Peyer's patch (tissue), 4 donors: ENCODE measurements at regions not wholly inside any gene's neighbourhood (a gene's known extent, or its start where the extent isn't known, plus 50 kb on each side); places are given as distances from the start of the nearest gene placed in this dataset.

ENCODE experiments used
- DNase-seq, 3 donors: peaks; one replicate each; pipeline ENCODE4 v3.0.0-alpha.2; 2017 to 2019
- H3K27ac ChIP-seq, 4 donors: fragments of 200-600 bp; sonication (generic); one replicate each; pipeline ENCODE4 v1.5.1; 2016 to 2019
- H3K27me3 ChIP-seq, 2 donors: fragments of 200-600 bp; sonication (generic); one replicate each; pipeline ENCODE4 v1.5.1; 2019
- H3K36me3 ChIP-seq, 3 donors: fragments of 200-600 bp; sonication (generic); one replicate each; pipeline ENCODE4 v1.5.1; 2016 to 2019
- H3K4me1 ChIP-seq, 4 donors: fragments of 200-600 bp; sonication (generic); one replicate each; pipeline ENCODE4 v1.5.1; 2016 to 2019
- H3K4me3 ChIP-seq, 4 donors: fragments of 200-600 bp; sonication (generic); 1 replicate in 3 of 4; 2 replicates in 1 of 4; pipeline ENCODE4 v1.5.1; 2016 to 2019; ENCODE audit warnings: mild to moderate bottlenecking in 1 of 4
- H3K9me3 ChIP-seq, 4 donors: fragments of 200-600 bp; sonication (generic); one replicate each; pipeline ENCODE4 v1.5.1; 2016 to 2019; ENCODE audit warnings: mild to moderate bottlenecking in 1 of 4
- POLR2A ChIP-seq, 2 donors: fragments of 450-650 bp; IDR thresholded peaks; one replicate each; pipeline ENCODE4 v1.5.1; 2017; ENCODE audit warnings: antibody characterized with exemption in 2 of 2, mild to moderate bottlenecking in 2 of 2, moderate library complexity in 2 of 2
- TF ChIP-seq, protein P1 (sequence below), 6 experiments: fragments of 450-650 bp in 4 of 6; fragments of 200-600 bp in 2 of 6; sonication (generic) in 1 of 6; IDR thresholded peaks; one replicate each; pipeline ENCODE4 v1.5.1; 2017 to 2019; ENCODE audit warnings: antibody characterized with exemption in 6 of 6, mild to moderate bottlenecking in 3 of 6, moderate library complexity in 1 of 6

- Histone ChIP-seq H3K4me1 (no peaks in the 10 kb centered on the region), H3K27ac (no peak overlapping the region), H3K27me3 (no peaks in the 10 kb centered on the region), H3K4me3 (no peak overlapping the region), H3K9me3 (no peaks in the 10 kb centered on the region), H3K36me3 (no peaks in the 10 kb centered on the region)
- no peak for TF ChIP-seq POLR2A (IDR thresholded peaks at IDR 0.05)
- TF ChIP-seq, protein P1, sequence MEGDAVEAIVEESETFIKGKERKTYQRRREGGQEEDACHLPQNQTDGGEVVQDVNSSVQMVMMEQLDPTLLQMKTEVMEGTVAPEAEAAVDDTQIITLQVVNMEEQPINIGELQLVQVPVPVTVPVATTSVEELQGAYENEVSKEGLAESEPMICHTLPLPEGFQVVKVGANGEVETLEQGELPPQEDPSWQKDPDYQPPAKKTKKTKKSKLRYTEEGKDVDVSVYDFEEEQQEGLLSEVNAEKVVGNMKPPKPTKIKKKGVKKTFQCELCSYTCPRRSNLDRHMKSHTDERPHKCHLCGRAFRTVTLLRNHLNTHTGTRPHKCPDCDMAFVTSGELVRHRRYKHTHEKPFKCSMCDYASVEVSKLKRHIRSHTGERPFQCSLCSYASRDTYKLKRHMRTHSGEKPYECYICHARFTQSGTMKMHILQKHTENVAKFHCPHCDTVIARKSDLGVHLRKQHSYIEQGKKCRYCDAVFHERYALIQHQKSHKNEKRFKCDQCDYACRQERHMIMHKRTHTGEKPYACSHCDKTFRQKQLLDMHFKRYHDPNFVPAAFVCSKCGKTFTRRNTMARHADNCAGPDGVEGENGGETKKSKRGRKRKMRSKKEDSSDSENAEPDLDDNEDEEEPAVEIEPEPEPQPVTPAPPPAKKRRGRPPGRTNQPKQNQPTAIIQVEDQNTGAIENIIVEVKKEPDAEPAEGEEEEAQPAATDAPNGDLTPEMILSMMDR (IDR thresholded peaks at IDR 0.05), result no peak
- no peak for DNase-seq
Observed at GRCh38 chr3:27986234-27986879, 255.1 kb upstream of the CMC1 start.

DNA sequence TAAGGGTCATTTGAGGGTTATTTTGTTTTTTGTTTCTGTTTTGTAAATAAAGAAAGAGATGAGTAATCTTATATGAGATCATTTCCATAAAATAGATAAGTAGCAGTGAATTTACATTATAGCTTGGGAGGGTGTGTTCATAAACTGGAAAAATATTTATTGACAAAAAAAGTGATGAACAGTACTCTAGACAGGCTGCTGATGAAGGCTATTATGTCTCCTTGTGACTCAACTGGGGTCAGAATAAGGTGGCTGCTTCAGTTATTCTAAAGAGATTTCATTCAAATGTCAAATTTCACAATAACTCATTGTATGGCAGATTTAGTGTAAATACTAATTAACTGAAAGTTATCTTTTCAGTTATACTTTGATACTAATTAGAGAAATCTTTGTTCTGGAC is 251.1 kb upstream of the CMC1 start:
- no peak for TF ChIP-seq POLR2A (IDR thresholded peaks at IDR 0.05)
- TF ChIP-seq, protein P1 (IDR thresholded peaks at IDR 0.05), result no peak
- no peaks in the 10 kb centered on the region for H3K36me3 ChIP-seq
- H3K27ac ChIP-seq, result no peak overlapping the region
- no peak for DNase-seq
- H3K9me3 ChIP-seq, result no peaks in the 10 kb centered on the region
- no peaks in the 10 kb centered on the region for H3K4me1 ChIP-seq
- no peak overlapping the region for H3K4me3 ChIP-seq
- no peaks in the 10 kb centered on the region for H3K27me3 ChIP-seq

DNA sequence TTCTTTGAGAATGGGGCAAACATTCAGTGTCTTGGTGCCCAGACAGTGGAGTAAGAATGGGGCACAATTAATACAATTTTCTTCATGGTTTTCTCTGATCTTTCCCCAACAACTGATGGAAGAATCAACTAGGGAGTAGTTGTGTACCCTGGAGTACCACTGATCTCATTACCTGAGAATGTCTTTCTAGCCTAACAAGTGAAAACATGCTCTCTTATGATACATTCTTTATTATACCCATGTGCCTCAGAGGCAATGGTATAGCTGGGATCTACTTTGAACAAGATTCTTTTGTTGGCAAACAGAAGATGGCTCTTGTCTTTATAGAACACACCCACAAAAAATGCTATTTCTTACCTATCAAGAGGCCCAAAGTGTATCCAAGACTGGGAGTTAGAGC is 250.6 kb upstream of the CMC1 start:
- no peak for DNase-seq
- no peaks in the 10 kb centered on the region for H3K36me3 ChIP-seq
- no peak overlapping the region for H3K4me3 ChIP-seq
- no peak overlapping the region for H3K27ac ChIP-seq
- no peaks in the 10 kb centered on the region for H3K4me1 ChIP-seq
- no peaks in the 10 kb centered on the region for H3K9me3 ChIP-seq
- no peak for TF ChIP-seq POLR2A (IDR thresholded peaks at IDR 0.05)
- TF ChIP-seq, protein P1 (IDR thresholded peaks at IDR 0.05), result no peak
- H3K27me3 ChIP-seq, result no peaks in the 10 kb centered on the region

GRCh38 chr3:27993051-27993450 is 248.4 kb upstream of the CMC1 start:
- TF ChIP-seq, protein P1 (IDR thresholded peaks at IDR 0.05), result no peak
- no peak for TF ChIP-seq POLR2A (IDR thresholded peaks at IDR 0.05)
- H3K9me3 ChIP-seq, result no peaks in the 10 kb centered on the region

DNA sequence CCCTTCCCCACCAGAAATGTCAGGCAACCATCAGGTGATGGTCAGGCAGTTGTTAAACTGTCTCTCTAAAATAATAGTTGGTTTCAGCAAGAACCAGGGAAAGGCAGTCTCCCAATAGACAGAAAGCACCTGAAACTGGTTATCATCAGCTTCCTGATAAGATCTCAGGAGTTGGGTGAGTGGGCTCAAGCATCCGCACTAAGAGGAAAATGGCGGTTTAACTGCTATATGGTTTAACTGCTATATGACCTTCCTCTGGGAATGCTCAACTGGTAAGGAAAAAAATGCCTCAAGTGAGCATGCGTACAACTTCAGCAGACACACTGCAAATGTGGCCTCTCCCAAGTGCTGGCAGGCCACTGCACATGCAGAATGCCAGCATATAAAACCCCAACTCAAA is 240.8 kb upstream of the CMC1 start:
- Histone ChIP-seq H3K27ac (no peak overlapping the region), H3K9me3 (no peaks in the 10 kb centered on the region), H3K36me3 (no peaks in the 10 kb centered on the region), H3K4me3 (no peak overlapping the region), H3K4me1 (no peaks in the 10 kb centered on the region), H3K27me3 (no peaks in the 10 kb centered on the region)
- TF ChIP-seq, protein P1 (IDR thresholded peaks at IDR 0.05), result no peak
- TF ChIP-seq POLR2A (IDR thresholded peaks at IDR 0.05), result no peak
- DNase-seq, result no peak

More at GRCh38 chr3:27993051-27993450, 248.4 kb upstream of the CMC1 start:
- Histone ChIP-seq H3K27me3 (no peaks in the 10 kb centered on the region), H3K36me3 (no peaks in the 10 kb centered on the region), H3K4me3 (no peak overlapping the region), H3K4me1 (no peaks in the 10 kb centered on the region), H3K27ac (no peak overlapping the region)
- no peak for DNase-seq

DNA sequence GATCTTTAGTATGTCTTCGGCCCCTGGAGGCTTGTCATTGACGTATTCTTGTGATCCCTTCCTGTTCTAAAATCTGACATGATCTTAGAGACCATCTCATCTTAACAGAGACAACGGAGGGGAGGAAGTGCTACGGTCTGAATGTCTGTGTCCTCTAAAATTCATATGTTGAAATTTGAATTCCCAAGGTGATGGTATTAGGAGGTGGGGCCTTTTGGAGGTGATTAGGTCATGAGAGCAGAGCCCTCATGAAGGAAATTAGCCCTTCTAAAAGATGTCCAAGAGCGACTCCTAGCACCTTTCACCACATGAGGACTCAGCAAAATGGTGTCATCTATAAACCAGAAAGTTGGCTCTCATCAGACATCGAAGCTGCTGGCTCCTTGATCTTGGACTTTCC is 233.2 kb upstream of the CMC1 start:
- TF ChIP-seq POLR2A (IDR thresholded peaks at IDR 0.05), result no peak
- TF ChIP-seq, protein P1 (IDR thresholded peaks at IDR 0.05), result no peak
- no peaks in the 10 kb centered on the region for H3K4me1 ChIP-seq
- H3K27me3 ChIP-seq, result no peaks in the 10 kb centered on the region
- H3K4me3 ChIP-seq, result no peak overlapping the region
- no peak for DNase-seq
- no peak overlapping the region for H3K27ac ChIP-seq
- no peaks in the 10 kb centered on the region for H3K9me3 ChIP-seq
- H3K36me3 ChIP-seq, result no peaks in the 10 kb centered on the region
